ENCODE measurements at regions not wholly inside any gene's neighbourhood (a gene's known extent, or its start where the extent isn't known, plus 50 kb on each side); places are given as distances from the start of the nearest gene placed in this dataset.
"Not testable (repeated sequence)": the region's sequence is repeated elsewhere in the genome, so short reads cannot be mapped to it uniquely, and the experiment has no call there.

DNA sequence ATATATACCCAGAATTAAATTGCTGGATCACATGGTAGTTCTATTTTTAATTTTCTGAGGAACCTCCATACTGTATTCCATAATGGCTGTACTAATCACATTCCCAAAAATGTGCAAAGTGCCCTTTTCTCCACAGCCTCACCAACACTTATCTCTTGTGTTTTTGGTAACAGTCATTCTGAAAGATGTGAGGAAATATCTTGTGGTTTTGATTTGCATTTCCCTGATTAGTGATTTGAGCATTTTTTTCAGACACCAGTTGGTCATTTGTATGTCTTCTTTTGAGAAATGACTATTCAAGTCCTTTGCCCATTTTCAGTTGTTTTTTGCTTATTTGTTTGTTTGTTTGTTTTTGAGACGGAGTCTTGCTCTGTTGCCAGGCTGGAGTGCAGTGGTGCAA, 98.1 kb upstream of the SIMC1 start:
- not testable (repeated sequence) for DNase-seq (ENCODE audit: low spot score)

DNA sequence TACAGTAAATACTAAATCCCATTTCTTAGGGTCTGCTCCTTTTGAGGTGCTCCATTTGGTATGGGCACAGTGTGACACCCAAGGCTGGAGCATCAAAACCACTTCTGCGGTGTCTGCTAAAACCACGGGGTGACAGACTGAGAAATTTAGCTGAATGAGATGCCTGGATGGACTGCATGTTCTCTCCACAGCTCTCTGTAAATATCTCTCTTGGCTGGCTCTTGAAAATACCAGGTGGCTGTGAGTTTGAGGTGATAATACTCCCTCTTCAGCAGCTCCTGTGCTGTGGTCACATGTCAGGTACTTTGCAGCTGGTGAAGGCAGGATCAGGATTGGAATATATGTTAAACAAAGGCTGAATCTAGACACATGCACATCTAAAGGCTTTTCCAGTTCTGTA, 93.7 kb upstream of the SIMC1 start:
- no peak for DNase-seq (ENCODE audit: low spot score)

DNA sequence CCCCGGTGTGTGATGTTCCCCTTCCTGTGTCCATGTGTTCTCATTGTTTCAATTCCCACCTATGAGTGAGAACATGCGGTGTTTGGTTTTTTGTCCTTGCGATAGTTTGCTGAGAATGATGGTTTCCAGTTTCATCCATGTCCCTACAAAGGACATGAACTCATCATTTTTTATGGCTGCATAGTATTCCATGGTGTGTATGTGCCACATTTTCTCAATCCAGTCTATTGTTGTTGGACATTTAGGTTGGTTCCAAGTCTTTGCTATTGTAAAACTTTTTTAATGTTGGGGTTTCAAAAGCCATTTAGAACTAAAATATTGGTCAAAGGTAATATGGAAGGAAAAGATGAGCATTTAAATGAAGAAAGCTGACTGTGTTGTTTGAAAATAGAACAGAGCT, 88.3 kb upstream of the SIMC1 start:
- DNase-seq (ENCODE audit: low spot score): not testable (repeated sequence)

DNA sequence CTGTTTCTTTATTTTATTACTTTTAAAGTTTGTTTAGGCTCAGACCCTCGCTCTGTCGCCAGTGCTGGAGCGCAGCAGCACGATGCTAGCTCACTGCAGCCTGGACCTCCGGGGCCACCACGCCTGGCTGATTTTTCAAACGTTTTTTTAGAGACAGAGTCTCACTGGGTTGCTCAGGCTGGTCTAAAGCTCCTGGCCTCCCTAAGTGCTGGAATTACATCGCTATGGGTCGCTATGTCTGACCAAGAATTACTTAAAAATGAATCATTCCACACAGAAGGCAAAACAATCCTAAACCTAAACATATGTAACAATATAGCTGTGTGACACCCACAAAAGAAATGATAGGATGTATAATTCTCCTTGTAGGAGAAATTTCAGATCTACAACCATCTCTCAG, 86.9 kb upstream of the SIMC1 start:
- no peak for DNase-seq (ENCODE audit: low spot score)

DNA sequence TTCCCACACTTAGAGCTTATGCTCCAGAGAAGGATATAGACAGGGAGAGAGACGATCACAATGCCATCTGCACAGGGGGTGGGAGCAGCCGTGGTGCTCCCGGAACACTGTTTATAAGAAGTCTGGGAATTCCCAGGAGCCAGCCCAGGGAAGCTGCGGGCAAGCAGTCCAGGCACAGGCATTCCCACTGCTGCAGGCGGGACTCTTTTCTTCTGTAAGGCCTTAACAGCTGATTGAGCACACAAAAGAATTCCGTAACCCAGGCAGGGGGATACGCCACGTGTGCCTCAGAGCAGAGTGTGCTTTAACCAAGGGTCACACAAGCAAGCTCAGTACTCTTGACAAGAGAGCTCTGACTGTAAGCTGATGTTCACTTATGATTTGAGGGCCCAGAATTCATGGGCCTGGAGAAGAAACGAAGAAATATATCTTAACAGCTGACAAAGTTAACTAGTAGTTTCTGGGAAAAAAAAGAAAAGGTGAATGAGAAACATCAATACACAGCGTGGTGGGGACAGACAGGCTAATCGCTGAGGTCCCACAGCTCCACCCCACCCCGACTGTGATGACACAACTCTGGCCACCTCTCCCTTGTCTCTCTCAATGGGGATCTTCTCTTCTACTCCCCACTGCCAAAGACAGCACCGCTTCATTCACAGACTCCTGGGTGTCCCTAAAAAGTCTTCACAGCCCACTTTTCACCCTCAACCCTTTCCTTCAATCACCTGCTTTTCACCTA, 85.9 kb upstream of the SIMC1 start:
- DNase-seq (ENCODE audit: low spot score): no peak

DNA sequence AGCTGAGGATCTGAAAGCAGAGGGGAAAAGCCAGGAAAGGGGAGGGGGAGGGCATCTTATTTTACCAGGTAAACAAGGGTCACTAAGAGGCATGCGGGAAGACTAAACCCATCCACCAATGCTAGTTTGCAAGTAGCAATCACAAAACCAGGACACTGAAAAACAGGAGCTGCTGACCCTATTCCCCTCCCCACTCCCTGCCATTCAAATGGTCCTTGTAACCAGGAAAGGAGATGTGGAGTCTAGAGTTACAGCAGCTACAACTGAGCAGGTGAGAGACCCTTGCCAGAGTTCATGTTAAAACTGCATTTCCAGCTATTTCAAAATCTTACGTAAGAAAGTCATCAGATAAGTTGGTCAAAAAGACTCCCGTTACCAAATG, 85.3 kb upstream of the SIMC1 start:
- DNase-seq (ENCODE audit: low spot score): no peak

DNA sequence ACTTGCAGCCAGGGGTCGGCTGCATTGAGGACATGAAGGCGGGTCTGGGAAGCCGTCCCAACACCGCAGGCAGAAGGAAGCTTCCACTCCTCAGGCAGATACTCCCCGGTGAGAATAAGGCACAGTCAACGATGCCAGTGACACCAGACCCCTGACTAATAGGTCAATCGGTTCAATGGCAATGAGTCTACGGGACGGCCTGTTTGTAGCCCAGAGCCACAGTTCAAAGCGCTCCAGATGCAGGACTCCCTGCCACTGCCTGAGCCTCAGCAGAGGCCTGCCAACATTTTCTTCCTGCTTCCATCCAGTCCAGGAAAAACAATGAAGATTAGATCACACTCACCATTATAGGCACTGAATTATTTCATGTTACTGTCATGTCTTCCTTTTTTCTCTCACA, 84.5 kb upstream of the SIMC1 start:
- DNase-seq (ENCODE audit: low spot score): peak; percentile 60

DNA sequence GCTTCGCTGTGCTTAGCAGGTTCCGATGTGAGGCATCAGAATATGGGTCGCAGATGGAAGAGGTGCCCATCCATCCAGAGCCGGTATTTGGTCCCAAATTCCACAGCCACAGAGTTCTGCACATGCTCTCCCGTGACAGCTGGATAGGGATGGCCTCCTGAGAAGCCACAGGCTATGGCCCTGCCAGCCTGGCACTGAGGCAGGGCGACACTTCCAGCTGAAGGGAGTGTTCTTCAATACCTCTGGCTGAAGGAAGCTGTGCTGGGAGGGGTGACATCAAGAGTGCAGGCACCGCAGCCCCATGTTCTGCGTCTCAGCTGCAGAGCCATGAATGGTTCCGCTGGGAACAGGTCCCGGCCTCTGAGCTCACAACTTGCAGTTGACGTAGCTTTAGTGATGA, 83.4 kb upstream of the SIMC1 start:
- no peak for DNase-seq (ENCODE audit: low spot score)

DNA sequence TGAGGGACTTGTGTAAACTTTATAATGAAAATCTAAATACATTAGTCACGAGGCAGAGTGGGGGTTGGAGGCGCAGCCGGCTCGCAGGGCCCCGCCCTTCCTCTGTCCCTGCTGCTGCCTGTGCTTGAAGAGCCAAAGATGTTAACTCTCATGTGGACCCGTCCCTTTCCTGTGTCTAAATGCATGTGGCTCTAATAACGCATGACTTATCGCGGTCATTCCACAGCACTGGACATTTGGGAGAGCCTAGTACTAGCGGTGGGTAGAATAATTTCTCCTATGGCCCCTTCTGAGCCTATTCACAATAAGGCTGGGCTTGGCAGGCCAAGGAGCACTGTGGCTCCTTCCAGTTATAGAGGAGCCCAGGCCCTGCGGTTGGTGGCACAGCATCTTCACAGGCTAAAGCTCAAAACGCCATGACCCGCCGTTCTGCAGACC, 82.3 kb upstream of the SIMC1 start:
- DNase-seq (ENCODE audit: low spot score): peak; percentile 35

DNA sequence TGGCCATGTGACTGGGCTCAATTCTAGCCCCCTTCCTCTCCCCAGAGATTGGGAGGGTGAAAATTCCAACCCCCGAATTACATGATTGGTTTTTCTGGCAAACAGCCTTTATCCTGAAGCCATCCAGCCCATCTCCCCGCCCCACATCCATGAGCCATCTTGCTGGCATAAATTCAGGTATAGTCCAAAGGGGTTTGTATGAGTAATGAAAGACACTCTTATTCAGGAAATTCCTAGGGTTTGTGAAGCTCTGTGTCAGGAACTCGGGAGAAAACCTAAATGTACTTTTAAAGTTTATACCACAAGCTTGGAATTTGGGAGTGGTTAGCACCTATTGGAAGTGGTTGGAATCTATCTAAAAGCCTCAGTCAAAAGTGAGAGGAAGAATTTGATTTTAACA, 80.6 kb upstream of the SIMC1 start:
- peak; percentile 75 for DNase-seq (ENCODE audit: low spot score)

DNA sequence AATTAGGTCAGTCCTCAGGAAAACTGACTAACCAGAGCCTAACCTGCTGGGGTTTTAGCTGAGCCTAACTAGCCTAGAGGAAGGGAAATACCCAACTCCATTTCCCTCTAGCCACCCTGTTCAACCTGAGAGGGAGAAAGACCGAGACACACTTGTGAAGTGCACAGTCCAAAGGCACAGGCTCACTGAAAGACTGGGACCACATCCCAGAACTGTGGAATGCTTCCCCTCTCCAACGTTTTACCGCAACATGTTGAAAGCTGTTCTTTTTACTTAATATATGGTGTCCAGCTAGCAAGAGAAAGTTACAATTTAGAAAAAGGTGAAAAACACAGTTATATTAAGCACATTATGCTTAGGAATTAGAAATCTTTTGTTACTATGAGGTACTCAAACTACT, 76.8 kb upstream of the SIMC1 start:
- peak; percentile 66 for DNase-seq (ENCODE audit: low spot score)

DNA sequence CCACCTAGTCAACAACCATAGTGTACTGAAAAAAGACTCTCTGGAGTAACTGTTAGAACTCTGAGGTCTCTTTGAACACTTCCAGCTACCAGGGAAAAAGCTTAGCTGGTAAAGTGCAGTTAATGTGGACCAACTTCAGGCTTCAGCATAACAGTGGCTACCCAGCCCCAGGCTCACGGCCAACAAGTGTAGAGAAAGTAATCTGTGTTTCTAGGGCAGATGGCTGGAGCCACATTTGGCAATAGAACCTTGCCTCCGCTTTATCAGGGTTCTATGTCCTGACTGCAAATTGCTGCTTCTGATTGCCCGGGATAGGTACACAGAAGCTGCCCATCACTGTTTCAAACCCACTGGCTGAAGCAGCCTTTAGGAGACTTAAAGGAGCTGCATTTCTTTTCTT, 76.0 kb upstream of the SIMC1 start:
- DNase-seq (ENCODE audit: low spot score): no peak

DNA sequence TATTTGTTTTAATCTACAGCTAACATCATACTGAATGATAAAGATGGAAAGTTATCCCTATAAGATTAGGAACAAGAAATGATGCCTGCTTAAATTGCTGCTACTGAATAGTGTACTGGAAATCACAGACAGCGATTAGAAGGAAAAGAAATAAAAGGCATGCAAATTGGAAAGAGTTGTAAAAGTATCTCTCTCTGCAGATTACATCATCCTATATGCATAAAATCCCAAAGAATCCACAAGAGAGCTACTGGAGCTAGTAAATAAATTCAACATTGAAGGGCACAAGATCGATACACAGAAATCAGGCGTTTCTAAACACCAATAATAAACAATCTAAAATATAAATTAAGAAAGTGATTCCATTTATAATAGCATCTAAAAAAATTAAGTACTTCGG, 75.3 kb upstream of the SIMC1 start:
- no peak for DNase-seq (ENCODE audit: low spot score)

DNA sequence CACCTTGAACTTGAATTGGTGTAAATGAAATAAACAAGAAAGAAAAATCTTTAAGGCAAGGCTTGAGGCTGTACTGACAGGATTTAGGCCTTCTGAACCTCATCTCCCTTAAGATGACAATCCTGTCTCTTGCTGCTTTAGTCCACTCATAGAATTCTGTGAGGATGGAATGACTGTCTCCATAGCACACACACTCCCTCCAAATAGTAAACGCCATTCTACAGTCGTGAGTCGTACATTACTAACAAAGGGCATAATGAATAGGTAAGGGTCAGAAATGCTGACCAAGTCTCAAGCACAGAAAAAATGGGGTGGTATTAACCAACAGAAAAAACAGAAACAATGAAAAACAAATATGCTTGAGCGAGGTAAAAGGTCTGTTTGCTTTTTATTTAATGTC, 71.8 kb upstream of the SIMC1 start:
- no peak for DNase-seq (ENCODE audit: low spot score)

DNA sequence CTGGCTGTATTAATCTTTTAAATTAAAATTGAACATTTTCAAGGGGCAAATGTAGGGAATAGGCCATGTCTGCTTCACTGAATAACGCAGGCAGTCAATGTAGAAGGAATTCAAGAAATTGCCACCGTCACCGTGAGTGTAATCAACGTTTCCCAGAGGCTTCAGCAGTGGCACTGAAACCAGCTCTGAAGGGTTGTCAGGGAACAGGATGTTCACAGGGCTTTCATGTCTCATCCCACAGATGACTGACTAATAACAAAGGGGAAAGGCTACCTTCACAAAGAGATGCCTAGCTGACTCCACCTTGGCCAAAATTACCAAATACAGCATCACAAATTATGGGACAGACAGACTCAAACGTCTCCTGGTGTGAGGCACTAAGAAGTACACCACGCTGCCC, 70.4 kb upstream of the SIMC1 start:
- no peak for DNase-seq (ENCODE audit: low spot score)

DNA sequence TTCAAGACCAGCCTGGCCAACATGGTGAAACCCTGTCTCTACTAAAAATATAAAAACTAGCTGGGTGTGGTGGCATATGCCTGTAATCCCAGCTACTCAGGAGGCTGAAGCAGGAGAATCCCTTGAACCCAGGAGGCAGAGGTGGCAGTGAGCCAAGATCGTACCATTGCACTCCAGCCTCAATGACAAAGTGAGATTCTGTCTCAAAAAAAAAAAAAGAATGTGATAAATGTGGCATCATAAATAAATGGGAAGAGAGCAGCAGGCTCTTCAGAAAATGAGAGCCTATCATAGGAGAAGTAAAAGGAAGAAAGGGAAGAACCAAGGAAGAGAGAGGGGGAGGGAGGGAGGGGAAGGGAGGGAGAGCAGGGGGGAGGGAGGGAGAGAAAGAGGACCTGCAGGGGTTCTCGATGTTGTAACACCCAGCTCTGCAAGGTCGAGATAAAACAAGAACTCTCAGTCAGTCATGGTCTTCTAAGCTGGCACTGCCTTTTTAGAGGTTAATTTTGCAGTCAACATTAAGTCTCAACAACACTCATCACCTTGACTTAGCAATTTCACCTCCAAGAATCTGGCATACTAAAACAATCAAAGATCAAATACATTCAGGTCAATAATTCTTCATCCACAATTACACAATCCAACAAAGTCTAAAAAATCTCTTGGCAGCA, 68.7 kb upstream of the SIMC1 start:
- no peak for DNase-seq (ENCODE audit: low spot score)

DNA sequence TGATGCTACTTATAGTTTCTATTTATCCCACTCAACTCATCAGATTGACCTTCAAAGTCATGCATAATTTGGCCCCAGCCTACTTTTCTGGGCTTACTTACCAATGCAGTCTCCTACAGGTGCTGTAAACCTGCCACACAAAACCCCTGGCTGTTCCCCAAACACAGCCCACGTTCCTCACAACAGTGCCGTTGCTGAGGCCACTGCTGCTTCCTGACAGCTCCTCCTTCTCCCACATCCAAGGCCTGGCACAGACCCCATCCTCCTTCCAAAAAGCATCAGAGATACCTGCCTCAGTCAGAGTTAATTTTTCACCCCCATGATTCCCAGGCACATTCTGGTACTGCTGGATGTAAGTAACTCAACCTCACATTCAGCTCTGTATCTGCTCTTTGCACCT, 68.1 kb upstream of the SIMC1 start:
- no peak for DNase-seq (ENCODE audit: low spot score)

DNA sequence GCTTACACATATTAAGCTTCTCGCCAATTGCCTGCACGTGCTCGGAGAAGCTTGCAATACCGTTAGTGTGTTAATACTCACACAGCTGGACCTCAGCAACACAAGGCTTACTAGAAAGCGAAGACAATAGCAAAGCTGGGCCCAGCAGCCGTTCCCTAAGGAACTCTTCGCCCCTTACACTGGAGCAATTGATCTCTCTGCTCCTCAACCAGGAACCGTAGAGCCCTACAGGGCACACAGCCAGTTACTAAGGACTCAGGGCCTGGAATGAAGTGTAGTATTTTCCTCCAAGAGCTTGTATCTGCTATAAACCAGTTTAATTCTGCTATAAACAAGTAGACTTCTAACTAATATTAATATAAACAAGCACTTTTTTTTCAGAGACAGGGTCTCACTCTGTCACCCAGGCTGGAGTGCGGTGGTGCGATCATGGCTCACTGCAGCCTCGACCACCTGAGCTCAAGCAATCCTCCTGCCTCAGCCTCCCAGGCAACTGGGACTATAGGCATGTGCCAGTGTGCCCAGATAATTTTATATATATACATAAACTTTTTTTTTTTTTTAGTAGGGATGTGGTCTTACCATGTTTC, 67.0 kb upstream of the SIMC1 start:
- DNase-seq (ENCODE audit: low spot score): no peak

DNA sequence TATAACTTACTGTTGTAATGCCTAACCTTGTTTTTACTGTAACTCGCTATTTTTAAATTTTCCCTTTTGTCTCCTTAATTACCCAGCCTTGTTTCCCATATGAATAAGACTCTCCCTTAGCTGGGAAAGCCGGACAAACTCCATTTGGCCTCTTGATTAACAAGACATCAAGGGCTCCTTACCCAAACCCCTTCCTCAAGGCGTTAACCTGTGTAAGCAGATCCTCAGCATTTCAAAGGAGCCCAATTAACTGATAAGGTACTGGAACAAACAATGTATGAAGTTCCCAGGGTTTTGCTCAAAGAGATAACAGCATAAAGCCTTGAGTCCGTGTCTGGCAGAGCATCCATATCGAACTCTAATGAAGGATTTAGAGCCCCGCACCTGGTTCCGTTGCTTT, 66.0 kb upstream of the SIMC1 start:
- no peak for DNase-seq (ENCODE audit: low spot score)

DNA sequence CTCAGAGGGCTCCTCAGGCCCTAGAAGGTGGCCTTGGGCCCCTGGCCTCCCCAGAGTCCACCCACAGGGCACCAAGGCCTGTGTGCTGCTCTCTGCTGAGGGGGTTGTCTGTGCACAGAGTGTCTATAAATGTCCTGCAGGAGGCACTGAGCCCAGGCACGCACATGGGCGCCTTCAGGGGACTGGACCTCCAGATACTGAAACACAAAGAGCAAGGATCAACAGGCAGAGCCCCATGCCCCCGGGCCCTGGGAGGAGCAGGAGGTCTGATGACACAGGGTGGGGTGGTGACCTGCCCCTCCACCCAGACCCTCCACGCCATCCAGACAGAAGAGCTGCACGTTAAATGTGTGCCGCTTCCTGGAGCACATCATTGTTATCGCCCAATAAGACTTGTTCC, 64.6 kb upstream of the SIMC1 start:
- DNase-seq (ENCODE audit: low spot score): no peak

DNA sequence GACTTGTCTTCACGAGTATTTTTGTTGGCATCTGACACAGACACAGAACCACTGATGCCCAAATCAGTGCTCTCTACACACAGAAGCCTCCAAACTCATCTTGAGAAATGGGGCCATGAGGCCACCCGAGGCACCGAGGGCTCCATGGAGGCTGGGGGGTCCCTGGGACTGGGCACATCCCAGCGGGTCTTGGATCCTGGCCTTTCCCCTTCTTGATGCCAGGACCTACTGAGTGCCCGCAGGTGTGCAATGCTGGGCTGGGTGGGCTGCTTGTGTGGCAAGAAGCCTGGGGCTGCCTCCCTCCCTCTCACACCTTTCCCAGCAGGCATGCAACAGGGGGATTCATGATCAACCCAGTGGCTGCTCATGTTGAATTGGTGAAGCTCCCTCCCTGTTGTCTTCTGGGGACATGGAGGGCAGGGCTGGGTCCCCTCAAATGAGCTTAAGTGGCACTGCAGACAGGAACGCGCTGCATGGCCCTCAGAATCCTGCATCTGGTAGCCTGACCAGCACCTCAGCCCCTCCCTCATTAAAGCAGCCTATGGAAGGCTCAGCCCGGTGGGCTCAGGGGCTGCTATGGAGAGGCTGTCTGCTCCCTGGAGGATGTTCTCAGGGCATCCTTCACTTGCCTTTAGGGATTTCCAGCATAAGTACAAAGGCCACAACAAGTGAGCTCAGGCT, 63.7 kb upstream of the SIMC1 start:
- no peak for DNase-seq (ENCODE audit: low spot score)

DNA sequence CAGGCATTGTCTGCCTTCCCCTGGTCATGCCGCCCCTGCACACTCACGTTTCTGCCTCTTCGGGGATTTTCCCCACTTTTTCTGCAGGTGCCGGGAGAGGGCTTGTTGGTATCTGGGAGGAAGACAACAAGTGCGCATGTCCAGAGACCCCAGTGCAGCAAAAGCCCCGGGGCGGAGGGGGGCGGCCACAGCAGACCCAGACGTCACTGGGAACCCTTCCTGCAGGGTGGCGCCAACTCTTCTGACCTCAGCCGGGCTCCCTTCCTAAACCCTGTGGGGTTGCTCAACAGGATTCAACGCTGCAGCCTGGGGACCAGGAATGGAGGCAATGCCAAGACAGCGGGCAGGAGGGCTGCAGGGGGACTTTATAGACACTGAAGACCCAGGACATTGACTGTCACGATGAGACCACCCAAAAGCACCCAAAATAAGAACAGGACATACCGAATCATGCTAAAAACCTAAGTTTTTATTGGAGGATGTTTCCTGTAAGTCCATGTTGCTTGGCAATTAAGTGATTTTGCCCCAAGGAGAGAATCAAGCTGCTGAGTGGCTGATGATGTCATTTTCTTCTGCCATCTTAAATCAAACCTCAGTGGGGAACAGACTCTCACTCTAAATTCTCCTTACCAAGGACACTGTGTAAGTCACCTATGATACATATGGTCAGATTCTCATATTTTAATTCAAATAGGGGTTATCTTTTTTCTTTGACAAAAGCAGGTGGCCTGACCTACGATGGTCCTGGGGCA, 62.9 kb upstream of the SIMC1 start:
- DNase-seq (ENCODE audit: low spot score): no peak
